HG03520 (cell line): ENCODE measurements at regions not wholly inside any gene's neighbourhood (a gene's known extent, or its start where the extent isn't known, plus 50 kb on each side); places are given as distances from the start of the nearest gene placed in this dataset.
"Not testable (repeated sequence)": the region's sequence is repeated elsewhere in the genome, so short reads cannot be mapped to it uniquely, and the experiment has no call there.

Experiments
- ATAC-seq: cut with Tn5 transposase; IDR thresholded peaks from one replicate; pipeline ENCODE4 v1.9.1; 2021; ENCODE audit warnings: mild to moderate bottlenecking, moderate library complexity; ENCODE audit not compliant: unreplicated experiment

DNA sequence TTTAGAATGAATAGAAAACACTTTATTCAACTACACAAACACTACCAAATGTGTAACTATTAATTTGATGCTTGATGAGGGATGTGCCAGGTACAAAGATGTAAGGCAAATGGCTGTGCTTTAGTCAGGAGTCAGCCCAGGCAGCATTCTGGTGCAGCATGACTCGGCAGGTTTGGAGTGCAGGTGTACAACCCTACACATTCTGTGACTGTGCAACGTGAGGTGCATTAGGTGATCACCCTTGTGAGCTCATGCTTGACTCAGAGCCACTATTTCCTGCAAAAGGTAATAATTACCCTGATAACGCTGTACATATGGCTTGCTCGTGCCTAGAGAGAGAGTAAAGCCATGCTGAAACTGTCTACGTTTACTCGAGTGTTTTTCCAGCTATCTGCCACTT lies 288.7 kb upstream of the DSEL start:
- no peak for ATAC-seq

DNA sequence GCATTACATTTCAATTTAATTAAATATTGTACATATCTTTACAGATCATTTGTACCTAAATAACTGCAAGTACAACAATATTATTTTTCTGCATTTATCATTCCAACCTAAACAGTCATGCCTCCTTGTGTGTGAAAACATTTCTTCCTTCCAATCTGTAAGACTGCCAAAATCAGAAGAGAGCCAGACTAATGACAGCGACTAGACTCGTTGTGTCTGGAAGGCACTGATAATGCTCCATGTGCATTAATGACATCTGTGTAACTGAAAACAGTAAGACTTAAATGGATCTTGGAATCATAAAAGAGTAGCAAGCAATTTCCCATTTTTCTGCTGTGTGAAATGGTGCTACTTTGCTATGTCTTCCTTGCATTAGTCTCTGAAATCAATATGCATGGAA lies 278.0 kb upstream of the DSEL start:
- no peak for ATAC-seq

DNA sequence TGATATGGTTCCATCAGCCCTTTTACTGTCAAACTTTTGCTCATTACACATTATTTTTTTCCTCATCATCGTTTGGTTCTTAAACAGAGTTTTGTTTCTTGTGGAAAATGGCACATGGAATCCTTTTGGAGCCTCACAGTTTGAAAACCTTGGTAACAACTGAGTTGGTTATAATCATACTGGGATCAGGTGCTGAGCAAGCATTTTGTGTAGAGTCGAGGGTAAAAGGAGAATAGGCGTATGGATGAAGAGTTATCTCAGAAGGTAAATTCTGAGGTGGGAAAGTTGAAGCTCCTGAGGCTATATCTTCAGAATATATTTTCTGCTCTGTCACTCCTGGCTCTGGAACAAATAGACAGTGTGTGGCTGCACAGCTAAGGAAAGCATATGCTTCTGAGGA lies 274.0 kb upstream of the DSEL start:
- ATAC-seq: no peak

DNA sequence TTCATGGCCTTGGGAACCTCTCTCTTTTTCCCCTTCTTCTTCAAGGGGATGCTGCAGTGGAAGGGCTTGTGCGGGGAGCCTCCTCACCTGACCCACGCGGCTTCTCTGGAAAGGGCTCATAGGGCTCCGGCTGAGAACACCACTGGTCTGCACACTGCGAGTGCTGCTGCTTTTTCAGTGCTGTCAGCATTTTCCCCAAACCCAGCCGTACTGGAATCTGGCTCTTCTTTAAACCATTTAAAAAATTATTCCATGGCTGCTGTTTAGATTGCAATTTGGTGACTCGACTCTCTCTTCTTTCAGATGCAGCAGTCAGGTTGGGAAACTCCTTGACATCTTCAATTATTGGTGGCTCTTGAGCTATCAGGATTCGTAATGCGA lies 272.6 kb upstream of the DSEL start:
- ATAC-seq: no peak

DNA sequence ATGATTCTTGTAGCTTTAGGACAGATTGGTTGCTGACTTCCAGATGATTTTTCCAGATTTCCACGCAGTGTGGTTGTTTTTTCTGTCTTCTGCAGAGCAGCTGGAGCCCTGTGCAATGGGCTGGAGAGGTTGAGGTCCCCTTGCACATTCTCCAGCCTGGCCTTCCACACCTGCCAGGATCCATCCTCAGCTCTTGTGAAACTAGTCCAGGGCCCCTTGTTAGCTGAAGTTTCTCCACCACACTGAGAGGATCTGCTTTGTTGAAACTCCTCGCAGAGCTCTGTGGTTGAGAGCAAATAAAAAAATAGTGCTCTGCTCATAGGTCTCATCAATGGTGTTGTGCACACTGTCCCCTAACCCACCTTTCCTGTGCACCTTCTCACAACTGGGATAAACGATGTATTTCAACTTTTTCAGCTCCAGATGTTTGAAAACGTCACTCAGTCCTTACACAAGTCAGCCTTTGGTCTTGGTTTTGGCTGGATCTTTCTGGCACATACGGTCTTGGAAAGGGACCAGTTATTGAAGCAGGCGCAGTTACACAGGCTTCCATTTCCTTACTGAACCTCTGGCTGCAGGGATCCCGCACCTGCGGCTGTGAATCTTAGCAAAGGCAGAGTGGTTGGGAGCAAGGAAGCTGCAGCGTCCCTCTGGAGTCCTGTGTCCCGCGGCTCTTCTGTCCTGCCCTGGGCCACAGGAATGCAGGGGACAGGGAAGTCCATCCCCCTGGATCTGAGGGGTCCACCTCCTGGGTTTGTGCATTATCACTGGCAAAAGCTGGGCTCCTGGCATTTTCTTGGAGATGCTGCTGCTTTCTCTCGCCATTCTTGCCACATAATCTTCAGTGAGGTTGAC lies 272.0 kb upstream of the DSEL start:
- ATAC-seq: no peak

DNA sequence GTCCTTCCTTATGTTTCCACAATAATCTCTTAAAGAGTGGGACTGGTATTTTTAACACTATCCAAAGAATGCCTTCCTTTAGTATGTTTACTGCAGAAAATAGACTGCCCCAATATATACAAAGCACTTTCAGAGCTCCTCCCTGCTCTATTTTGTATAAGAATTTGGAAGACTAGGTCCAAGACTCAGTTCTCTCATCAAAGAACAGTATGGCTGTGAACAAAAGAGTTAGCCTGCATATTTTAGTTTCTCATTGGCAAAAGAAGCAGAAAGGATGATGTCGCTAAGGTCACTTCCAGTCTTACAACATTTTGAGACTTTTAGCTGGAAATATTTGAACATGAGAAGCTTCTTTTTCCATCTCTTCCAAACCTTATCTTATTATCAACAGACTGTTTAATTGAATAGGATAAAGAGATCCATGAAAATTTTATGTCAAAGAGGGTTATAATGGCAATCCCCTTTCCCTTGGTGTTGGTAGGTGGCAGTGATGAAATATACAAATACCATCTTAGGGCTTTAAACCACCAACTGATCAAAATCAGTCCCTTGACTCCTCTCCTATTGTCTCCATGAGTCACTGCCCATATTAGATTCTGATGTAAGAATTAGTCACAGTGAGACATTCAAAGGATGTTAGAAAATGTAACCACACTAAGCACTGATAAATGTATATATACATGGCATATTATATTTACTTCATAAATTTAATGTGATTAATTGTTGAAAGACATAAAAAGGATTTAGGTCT lies 266.9 kb upstream of the DSEL start:
- no peak for ATAC-seq

DNA sequence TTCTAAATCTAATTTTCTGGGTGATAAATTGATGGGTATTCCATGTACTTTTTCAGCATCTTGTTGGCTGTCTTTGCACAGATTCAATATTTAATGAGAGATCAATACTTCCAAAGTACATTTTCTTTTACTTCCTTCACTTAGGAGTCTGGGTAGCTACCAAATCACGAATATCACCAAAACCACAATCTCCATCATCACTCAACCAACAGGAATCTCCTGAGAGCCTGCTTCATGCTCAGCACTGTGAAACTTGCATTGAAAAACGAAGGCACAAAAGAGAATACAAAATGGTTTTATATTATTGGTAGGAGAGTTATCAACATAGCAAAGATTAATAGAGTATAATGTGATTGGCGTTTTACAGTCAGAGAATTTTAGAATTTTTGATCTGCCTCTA lies 261.5 kb upstream of the DSEL start:
- ATAC-seq: no peak

DNA sequence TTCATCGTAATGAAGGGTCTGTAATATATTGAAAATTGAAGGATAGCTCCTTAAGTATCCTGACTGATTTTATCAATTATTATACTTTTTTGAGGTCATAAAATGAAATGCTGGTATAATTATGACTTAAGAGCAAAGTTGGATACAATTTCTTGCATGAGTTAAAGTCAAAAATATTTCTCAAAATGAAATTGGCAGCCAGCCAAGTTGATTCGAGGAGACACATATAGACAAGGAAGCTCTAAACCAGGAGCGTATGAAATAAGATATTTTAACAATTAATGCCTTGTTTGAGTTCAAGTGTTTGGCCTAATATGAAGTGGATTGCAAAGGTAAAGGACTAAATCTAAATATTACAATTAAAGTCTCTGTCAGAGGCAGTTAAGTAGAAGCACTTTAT lies 260.4 kb upstream of the DSEL start:
- no peak for ATAC-seq

DNA sequence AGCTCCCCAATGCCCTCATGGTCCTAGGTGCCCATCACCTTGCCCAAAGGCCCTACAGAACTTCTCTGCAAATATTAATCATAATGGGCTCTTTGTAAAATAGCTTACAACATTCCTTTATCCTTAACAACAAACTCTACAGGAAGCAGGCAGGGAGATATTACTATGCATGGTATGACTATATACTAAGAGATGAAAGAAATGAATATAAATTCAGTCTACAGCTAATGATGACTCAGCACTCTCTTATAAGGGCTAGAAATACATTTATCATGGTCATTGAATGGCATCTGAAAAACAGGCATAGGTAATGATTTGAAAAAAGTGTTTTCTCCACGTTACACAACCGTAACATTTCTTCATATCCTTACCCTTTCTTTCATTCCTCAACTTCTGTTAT lies 254.8 kb upstream of the DSEL start:
- no peak for ATAC-seq

DNA sequence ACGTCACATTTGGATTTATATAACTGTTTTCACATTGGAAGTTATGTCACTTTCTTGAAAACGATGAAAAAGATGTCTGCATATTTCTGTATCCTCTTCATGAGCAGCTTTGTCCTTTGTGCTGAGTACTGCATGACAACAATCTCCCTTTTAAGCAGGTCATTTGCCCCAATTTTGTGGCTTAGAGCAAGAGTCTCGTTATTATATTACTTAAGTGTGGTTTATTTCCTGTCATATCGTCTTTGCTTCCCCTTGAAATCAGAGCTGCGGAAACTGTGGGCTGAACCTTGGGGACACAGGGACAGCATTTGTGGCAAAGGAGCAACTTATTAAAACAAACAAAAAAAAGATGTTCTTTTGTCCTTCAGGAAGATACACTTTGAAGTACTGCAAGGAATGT lies 254.0 kb upstream of the DSEL start:
- ATAC-seq: no peak

DNA sequence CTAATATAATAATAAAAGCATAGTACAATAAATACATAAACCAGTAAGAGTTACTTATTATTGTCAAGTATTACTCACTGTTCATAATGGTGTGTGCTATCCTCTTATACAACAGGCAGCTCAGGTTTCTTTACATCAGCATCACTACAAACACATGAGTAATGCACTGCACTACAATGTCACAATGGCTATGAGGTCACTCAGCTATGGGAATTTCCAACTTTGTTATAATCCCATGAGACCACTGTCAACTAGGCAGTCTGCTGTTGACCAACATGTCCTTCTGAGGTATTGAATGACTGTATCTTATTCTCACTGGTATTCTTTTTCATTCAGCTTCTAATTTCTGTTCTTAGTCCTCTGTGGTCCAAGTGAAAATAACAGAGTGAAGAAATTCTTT lies 250.4 kb upstream of the DSEL start:
- ATAC-seq: no peak

DNA sequence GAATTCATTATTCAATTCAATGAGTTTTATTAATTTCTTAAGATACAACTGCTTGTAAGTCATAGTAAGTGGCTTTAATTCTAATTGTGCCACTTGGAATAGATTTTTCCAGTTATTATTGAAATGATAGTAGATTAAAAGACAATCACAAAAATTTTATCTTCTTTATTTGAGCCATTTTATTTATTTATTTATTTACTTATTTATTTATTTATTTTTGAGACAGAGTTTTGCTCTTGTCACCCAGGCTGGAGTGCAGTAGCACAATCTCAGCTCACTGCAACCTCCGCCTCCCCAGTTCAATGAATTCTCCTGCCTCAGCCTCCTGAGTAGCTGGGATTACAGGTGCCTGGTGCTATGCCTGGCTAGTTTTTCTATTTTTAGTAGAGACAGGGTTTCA lies 235.7 kb upstream of the DSEL start:
- not testable (repeated sequence) for ATAC-seq

DNA sequence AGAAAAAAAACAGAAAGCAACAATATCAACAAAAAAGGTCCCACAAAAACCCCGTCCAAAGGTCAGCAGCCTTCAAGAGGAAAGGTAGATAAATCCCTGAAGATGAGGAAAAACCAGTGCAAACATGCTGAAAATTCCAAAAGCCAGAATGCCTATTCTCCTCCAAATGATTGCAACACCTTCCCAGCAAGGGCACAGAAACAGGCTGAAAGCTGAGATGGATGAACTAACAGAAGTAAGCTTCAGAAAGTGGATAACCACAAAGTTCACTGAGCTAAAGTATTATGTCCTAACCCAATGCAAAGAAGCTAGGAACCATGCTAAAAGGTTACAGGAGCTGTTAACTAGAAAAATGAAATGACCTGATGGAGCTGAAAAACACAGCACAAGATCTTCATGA lies 226.4 kb upstream of the DSEL start:
- no peak for ATAC-seq

DNA sequence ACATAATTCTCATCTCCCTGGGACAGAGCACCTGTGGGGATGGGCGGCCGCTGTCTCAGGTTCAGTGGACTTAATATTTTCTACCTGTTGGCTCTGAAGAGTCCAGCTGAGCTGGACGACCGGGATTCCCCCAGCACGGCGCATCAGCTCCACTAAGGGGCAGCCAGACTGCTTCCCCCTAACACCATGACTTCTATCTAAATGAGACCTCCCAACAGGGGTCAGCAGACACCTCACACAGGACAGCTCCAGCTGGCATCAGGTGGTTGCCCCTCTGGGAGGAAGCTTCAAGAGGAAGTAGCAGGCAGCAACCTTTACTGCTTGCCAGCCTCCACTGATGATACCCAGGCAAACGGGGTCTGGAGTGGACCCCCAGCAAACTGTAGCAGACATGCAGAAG lies 226.0 kb upstream of the DSEL start:
- no peak for ATAC-seq

DNA sequence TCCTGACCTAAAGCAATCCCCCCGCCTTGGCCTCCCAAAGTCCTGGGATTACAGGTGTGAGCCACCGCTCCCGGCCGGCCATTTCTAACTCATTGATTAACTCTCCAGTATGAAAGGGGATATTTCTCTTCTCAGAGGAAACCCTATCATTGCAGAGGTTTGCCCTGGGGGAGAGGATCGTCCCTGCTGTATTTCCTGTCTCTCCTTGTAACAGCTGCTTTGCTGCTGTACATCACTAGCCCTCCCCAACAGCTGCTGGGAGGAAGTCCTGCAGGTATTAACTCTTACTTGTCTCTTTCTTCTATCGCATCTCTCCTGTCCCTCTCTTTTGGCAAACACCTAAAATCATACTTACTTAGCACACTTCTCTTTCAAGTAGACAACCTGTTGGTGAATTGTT lies 219.0 kb upstream of the DSEL start:
- ATAC-seq: no peak

DNA sequence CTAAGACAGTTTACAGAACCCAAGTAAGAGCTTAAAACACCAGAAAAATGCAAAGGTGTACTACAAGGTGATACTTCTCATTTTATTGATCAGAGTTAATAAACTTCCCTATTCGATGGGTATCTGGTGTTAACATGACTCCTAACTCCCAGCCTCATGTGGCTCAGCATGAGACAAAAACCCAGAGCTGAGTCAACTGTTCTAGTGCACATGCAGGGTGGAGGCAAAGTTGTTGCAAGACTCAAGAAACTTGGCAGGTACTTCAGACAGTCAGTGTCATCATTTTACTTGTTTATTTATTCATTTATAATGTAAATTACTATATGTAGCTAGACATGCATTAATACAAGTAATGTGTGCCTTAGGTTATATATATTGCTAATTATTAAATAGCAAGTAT lies 216.6 kb upstream of the DSEL start:
- ATAC-seq: no peak

DNA sequence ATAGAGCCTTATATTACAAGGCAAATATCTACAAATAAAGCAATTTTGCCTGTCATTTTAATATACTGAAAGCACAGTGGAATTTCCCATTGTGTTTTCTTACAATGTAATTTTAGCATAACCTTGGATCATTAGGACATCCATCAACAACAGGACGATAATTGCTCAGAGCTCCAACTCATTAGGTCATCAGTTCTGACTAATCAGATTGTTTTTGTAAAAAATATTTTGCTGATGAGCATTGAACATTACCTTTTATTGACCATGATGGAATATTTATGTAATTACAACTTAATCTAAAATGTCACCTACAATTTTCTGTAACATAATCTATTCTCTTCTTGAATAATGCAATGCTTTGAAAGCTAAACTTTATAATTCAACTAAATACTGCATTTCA lies 215.3 kb upstream of the DSEL start:
- no peak for ATAC-seq

DNA sequence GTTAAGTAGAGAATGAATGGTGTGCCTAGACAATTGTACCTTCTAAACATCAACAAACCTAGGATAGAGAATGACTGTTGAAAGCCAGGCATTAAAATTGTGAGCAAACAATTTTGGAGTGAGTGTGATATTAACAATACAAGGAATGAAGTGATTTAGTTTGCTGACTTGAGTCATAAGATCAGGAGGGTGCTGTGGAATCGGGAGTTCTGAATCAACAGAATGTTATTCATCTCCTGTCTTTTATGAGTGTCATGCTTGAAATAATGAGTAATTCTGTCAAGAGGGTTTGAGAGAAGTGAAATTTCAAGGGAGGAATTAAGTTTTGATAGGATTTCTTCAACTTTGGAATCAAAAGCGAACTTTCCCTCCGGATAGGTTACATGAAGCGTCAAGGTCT lies 214.4 kb upstream of the DSEL start:
- ATAC-seq: no peak

DNA sequence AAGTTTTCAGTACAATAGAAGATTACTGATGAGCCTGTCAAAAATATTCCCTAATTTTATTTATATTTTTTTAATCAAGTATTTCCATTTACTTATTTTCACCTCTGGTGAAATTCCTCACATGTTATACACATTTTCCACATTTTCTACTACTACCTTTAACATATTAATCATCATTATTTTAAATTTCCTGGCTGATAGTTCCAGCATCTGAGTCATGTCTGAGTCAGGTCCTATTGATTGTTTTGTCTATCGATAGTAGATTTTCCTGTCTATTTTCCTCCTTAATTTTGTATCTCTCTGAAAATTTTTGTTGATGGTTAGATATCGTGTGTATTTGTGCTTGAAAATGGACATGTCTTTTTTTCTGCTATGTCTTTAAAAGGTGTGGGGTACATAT lies 211.8 kb upstream of the DSEL start:
- ATAC-seq: no peak

DNA sequence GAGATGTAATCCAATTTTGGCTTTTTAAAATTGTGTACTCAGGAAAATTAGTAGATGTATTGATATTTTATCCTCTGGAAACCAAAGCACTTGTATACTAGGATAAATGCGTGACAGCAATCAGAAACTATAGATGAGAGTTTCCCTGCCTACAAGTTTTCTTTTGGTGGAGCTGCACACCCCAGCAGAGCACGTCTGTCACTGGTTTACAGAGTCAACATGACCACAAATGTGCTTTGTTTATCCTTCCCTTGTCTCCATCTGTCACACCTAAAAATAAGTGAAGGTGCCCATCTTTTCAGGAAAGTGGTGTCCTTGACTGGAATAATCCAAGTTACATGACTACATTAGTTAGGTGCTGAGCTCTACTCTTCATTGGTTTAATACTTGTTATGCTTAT lies 210.4 kb upstream of the DSEL start:
- no peak for ATAC-seq

DNA sequence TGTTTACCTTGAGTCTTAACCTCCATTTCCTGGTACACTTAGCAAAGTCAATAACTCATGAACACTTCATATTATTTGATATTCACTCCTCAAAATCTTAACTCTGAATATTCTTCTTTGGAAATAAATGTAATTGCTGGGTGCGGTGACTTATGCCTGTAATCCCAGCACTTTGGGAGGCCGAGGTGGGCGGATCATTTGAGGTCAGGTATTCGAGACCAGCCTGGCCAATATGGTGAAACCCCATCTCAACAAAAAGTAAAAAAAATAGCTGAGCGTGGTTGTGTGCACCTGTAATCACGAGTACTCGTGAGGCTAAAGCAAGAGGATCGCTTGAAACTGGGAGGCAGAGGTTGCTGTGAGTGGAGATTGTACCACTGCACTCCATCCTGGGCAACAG lies 201.3 kb upstream of the DSEL start:
- no peak for ATAC-seq

DNA sequence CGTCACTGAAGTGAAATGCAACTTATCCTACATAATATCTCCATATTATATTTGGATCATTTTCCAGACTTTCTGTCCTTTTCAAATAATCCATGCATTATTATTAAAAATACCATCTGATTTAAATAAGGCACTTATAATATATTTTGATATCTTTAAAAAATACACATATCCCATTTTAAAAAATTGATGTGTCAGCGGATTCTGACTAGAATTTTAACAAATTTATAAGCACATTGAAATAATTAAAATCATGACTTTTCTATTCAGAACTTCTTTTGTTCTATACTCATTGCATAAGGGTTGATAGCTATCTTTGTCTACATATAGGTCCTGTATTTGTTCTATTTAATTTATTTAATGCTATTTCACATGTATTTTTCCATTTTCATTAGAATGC lies 199.0 kb upstream of the DSEL start:
- no peak for ATAC-seq

DNA sequence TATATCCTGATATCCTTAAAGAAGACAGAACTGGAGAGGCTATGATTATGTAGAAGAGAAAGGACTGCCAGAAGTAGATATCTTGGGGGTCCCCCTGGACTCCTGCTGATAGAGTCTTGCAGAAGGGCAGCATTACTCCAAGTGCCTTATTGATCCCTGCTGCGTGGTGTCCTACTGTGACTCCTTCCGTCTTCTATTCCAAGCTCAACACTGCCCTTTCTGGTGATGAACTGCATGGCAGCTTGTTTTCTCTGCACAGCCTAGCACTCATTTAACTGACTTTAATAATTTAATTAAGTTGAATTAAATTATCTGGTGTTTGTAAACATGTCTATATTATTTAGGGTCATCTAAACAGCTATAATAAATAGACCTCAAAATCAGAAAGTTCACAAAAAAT lies 194.1 kb upstream of the DSEL start:
- ATAC-seq: no peak
